GM06990 (cell line): ENCODE measurements at regions not wholly inside any gene's neighbourhood (a gene's known extent, or its start where the extent isn't known, plus 50 kb on each side); places are given as distances from the start of the nearest gene placed in this dataset.
"Not testable (repeated sequence)": the region's sequence is repeated elsewhere in the genome, so short reads cannot be mapped to it uniquely, and the experiment has no call there.

Source experiments
- DNase-seq: peaks from one replicate; pipeline ENCODE4 v3.0.0-alpha.2; 2011; ENCODE audit not compliant: insufficient read length; ENCODE audit errors: extremely low read depth
- H3K27me3 ChIP-seq: replicated peaks from 2 replicates; pipeline ENCODE4 v1.6.0; 2011; ENCODE audit warnings: low read length; ENCODE audit not compliant: control insufficient read depth, insufficient read depth
- H3K36me3 ChIP-seq: 2 replicates; pipeline ENCODE4 v1.5.1; 2011; ENCODE audit warnings: low read length; ENCODE audit not compliant: control insufficient read depth, insufficient read depth
- H3K4me3 ChIP-seq: replicated peaks from 2 replicates; pipeline ENCODE4 v1.5.1; 2011; ENCODE audit warnings: low read depth, mild to moderate bottlenecking, control low read depth, low read length
- CTCF ChIP-seq: IDR thresholded peaks from 2 replicates; pipeline ENCODE4 v1.5.1; 2011; ENCODE audit warnings: low read length, control low read depth, mild to moderate bottlenecking, inconsistent platforms; ENCODE audit not compliant: insufficient read depth, poor library complexity, severe bottlenecking

GRCh38 chr5:36801523-36801922 is 75.0 kb upstream of the NIPBL start:
- Histone ChIP-seq H3K4me3 (no peak overlapping the region), H3K27me3 (no peaks in the 10 kb centered on the region), H3K36me3 (no peaks in the 10 kb centered on the region)
- DNase-seq: no peak
- no peak for TF ChIP-seq CTCF

- no peak overlapping the region for H3K4me3 ChIP-seq
- no peaks in the 10 kb centered on the region for H3K27me3 ChIP-seq
- DNase-seq: no peak
- no peak for TF ChIP-seq CTCF
- no peaks in the 10 kb centered on the region for H3K36me3 ChIP-seq
These were observed 74.4 kb upstream of the NIPBL start for GRCh38 chr5:36802187-36802586.

- not testable (repeated sequence) for H3K27me3 ChIP-seq, H3K4me3 ChIP-seq, H3K36me3 ChIP-seq, DNase-seq
These were observed 63.3 kb upstream of the NIPBL start for GRCh38 chr5:36813249-36813648.

- TF ChIP-seq CTCF: no peak
- H3K27me3 ChIP-seq: no peaks in the 10 kb centered on the region
- no peaks in the 10 kb centered on the region for H3K36me3 ChIP-seq
- DNase-seq: no peak
- H3K4me3 ChIP-seq: no peak overlapping the region
These were observed 60.7 kb upstream of the NIPBL start for GRCh38 chr5:36815871-36816270.

- DNase-seq: no peak
- TF ChIP-seq CTCF: no peak
- Histone ChIP-seq H3K4me3 (no peak overlapping the region), H3K36me3 (no peaks in the 10 kb centered on the region), H3K27me3 (no peaks in the 10 kb centered on the region)
These were observed 55.7 kb upstream of the NIPBL start for GRCh38 chr5:36820900-36821299.

GRCh38 chr5:36826694-36827093 is 49.9 kb upstream of the NIPBL start:
- H3K36me3 ChIP-seq: no peaks in the 10 kb centered on the region
- no peak for DNase-seq

More at GRCh38 chr5:36826694-36827093, 49.9 kb upstream of the NIPBL start:
- Histone ChIP-seq H3K27me3 (no peaks in the 10 kb centered on the region), H3K4me3 (no peak overlapping the region)
- TF ChIP-seq CTCF: no peak
